ENCODE measurements at regions not wholly inside any gene's neighbourhood (a gene's known extent, or its start where the extent isn't known, plus 50 kb on each side); places are given as distances from the start of the nearest gene placed in this dataset.
A peak's percentile ranks its signal among the peaks of the same experiment; 100 is the strongest.

- H3K4me3 ChIP-seq (ENCODE audit: low read depth, low read length) = no peak overlapping the region
- no peaks in the 10 kb centered on the region for H3K9me3 ChIP-seq
- TF ChIP-seq, protein P1, sequence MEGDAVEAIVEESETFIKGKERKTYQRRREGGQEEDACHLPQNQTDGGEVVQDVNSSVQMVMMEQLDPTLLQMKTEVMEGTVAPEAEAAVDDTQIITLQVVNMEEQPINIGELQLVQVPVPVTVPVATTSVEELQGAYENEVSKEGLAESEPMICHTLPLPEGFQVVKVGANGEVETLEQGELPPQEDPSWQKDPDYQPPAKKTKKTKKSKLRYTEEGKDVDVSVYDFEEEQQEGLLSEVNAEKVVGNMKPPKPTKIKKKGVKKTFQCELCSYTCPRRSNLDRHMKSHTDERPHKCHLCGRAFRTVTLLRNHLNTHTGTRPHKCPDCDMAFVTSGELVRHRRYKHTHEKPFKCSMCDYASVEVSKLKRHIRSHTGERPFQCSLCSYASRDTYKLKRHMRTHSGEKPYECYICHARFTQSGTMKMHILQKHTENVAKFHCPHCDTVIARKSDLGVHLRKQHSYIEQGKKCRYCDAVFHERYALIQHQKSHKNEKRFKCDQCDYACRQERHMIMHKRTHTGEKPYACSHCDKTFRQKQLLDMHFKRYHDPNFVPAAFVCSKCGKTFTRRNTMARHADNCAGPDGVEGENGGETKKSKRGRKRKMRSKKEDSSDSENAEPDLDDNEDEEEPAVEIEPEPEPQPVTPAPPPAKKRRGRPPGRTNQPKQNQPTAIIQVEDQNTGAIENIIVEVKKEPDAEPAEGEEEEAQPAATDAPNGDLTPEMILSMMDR (IDR thresholded peaks at IDR 0.05; ENCODE audit: low read depth, low read length) = no peak
- no peaks in the 10 kb centered on the region for H3K27me3 ChIP-seq
- H3K4me1 ChIP-seq = no peaks in the 10 kb centered on the region
- DNase-seq = no peak
- H3K36me3 ChIP-seq = no peaks in the 10 kb centered on the region
These were observed 111.3 kb downstream of the FBXO4 start for GRCh38 chr5:42036379-42036778.

GRCh38 chr5:42037379-42037932 lies 112.4 kb downstream of the FBXO4 start:
- TF ChIP-seq, protein P1 (IDR thresholded peaks at IDR 0.05; ENCODE audit: low read depth, low read length) = no peak
- Histone ChIP-seq H3K9me3 (no peaks in the 10 kb centered on the region), H3K27me3 (no peaks in the 10 kb centered on the region), H3K36me3 (no peaks in the 10 kb centered on the region), H3K4me1 (no peaks in the 10 kb centered on the region), H3K4me3 (ENCODE audit: low read depth, low read length) (no peak overlapping the region)
- DNase-seq = no peak

DNA sequence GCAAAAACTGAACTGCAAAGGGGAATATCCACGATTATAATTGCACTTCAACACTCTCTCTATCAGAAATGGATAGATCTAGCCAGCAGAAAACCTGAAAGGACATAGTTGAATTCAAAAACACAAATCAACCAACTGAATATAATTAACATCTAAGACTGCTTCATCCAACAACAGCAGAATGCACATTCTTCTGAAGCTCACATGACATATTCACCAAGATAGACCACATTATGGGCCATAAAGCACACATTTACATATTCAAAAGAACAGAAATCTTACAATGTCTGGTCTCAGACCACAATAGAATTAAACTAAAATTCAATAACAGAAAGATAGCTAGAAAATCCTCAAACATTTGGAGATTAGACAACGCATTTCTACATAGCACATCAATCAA lies 118.3 kb downstream of the FBXO4 start:
- no peak overlapping the region for H3K4me3 ChIP-seq (ENCODE audit: low read depth, low read length)
- H3K27me3 ChIP-seq = no peaks in the 10 kb centered on the region
- no peak for DNase-seq
- TF ChIP-seq, protein P1 (IDR thresholded peaks at IDR 0.05; ENCODE audit: low read depth, low read length) = no peak
- H3K9me3 ChIP-seq = no peaks in the 10 kb centered on the region
- H3K36me3 ChIP-seq = no peaks in the 10 kb centered on the region
- H3K4me1 ChIP-seq = no peaks in the 10 kb centered on the region

GRCh38 chr5:42057254-42057690 lies 132.2 kb downstream of the FBXO4 start:
- Histone ChIP-seq H3K4me3 (ENCODE audit: low read depth, low read length) (no peak overlapping the region), H3K4me1 (no peaks in the 10 kb centered on the region), H3K27me3 (peaks cover 28% of the 10 kb centered on the region), H3K36me3 (no peaks in the 10 kb centered on the region), H3K9me3 (no peaks in the 10 kb centered on the region)
- peak; percentile 59 for DNase-seq
- TF ChIP-seq, protein P1 (IDR thresholded peaks at IDR 0.05; ENCODE audit: low read depth, low read length) = peak; percentile 90

DNA sequence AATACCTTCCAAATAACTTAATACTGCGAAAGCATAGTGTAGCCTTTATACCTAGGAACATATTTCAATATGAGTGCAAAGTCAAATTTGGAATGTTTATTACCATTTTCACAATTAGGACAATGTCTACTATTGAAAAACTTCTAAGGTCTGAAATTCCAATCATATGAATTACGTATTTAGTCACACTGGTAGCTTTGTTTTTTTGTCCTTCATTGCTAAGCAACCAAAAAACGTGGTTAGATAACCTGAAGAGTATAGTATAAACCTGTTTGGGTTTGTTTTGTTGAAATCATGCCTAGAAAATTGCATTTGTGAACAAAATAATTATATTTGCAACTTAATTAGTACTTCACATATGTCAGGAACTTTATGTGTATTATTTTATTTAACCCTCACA lies 134.2 kb downstream of the FBXO4 start:
- no peaks in the 10 kb centered on the region for H3K36me3 ChIP-seq
- no peaks in the 10 kb centered on the region for H3K4me1 ChIP-seq
- peaks cover 23% of the 10 kb centered on the region for H3K27me3 ChIP-seq
- no peak overlapping the region for H3K4me3 ChIP-seq (ENCODE audit: low read depth, low read length)
- TF ChIP-seq, protein P1 (IDR thresholded peaks at IDR 0.05; ENCODE audit: low read depth, low read length) = no peak
- no peak for DNase-seq
- H3K9me3 ChIP-seq = no peaks in the 10 kb centered on the region

DNA sequence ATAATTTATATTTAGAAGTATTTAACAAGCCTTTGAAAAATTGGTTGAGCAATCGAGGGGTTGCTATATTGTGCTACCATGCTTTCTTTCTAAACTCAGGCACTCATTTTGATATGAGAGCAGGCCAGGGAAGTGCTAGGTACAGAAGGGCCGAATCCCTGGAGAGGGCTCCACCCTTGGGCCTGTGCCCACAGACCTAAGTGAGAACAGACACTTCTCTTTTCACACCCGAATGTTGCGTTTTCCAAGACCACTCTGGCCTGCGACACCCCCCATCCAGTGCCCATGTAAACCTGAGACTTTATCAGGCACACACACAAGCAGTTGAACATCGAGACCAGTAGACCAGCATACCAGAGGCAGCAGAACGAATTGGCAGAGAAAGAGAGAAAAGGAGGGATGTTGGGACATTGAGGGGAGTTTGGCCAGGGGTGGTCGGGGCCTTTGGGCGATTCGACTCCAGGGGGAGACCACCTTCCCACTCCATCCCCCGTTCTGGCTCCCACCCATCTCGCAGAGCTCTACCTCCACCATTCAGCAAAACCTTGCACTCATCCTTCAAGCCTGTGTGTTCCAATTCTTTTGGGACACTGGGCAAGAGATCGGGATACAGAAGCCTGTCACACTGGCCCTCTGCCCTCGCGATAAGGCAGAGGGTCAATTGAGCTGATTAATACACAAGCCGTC lies 134.8 kb downstream of the FBXO4 start:
- Histone ChIP-seq H3K9me3 (no peaks in the 10 kb centered on the region), H3K4me3 (ENCODE audit: low read depth, low read length) (no peak overlapping the region), H3K36me3 (no peaks in the 10 kb centered on the region), H3K27me3 (peaks cover 22% of the 10 kb centered on the region), H3K4me1 (no peaks in the 10 kb centered on the region)
- TF ChIP-seq, protein P1 (IDR thresholded peaks at IDR 0.05; ENCODE audit: low read depth, low read length) = no peak
- DNase-seq = no peak
